ENCODE measurements at regions not wholly inside any gene's neighbourhood (a gene's known extent, or its start where the extent isn't known, plus 50 kb on each side); places are given as distances from the start of the nearest gene placed in this dataset.

DNA sequence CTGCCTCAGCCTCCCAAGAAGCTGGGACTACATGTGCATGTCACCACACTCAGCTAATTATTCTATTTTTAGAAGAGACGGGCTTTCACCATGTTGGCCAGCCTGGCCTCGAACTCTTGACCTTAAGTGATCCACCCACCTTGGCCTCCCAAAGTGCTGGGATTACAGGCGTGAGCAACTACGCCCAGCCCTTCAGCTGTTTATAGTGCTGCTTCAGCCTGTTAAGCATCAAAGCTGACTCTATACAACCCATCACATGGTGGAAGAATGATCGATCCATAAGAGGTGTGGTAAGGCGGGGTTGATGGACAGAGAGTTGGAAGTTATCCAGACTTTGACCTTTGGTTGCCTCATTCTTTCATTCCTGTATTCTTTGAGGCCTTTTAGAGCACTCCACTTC is 56.2 kb upstream of the RAPGEF2 start:
- ATAC-seq (no peak), DNase-seq (no peak)
- intact Hi-C loops (cut with micrococcal nuclease): no loop called here
- Histone ChIP-seq H3K36me3 (ENCODE audit: control insufficient read depth, insufficient read depth, low read length) (no peaks in the 10 kb centered on the region), H3K27ac (ENCODE audit: low read length) (no peak overlapping the region), H3K9me3 (ENCODE audit: control insufficient read depth, insufficient read depth, low read length) (no peaks in the 10 kb centered on the region), H3K4me3 (ENCODE audit: low read length) (no peak overlapping the region), H3K27me3 (ENCODE audit: control insufficient read depth, insufficient read depth, low read length) (no peaks in the 10 kb centered on the region), H3K4me1 (ENCODE audit: control insufficient read depth, insufficient read depth, low read length) (no peaks in the 10 kb centered on the region)
- WGBS (ENCODE audit: insufficient coverage): 93% methylated on average over 5 of the region's 6 CpGs
- Mint-ChIP-seq H3K27me3 (ENCODE audit: low read depth in 2 of 2) (peaks cover 10 to 20% of the 10 kb centered on the region in 2 donors), H3K9me3 (no peaks in the 10 kb centered on the region), H3K27ac (no peak overlapping the region), H3K4me3 (no peak overlapping the region), H3K4me1 (peaks cover 0 to 5% of the 10 kb centered on the region in 2 donors), H3K36me3 (no peaks in the 10 kb centered on the region)
- TF ChIP-seq, protein P1, sequence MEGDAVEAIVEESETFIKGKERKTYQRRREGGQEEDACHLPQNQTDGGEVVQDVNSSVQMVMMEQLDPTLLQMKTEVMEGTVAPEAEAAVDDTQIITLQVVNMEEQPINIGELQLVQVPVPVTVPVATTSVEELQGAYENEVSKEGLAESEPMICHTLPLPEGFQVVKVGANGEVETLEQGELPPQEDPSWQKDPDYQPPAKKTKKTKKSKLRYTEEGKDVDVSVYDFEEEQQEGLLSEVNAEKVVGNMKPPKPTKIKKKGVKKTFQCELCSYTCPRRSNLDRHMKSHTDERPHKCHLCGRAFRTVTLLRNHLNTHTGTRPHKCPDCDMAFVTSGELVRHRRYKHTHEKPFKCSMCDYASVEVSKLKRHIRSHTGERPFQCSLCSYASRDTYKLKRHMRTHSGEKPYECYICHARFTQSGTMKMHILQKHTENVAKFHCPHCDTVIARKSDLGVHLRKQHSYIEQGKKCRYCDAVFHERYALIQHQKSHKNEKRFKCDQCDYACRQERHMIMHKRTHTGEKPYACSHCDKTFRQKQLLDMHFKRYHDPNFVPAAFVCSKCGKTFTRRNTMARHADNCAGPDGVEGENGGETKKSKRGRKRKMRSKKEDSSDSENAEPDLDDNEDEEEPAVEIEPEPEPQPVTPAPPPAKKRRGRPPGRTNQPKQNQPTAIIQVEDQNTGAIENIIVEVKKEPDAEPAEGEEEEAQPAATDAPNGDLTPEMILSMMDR (IDR thresholded peaks at IDR 0.05): no peak

DNA sequence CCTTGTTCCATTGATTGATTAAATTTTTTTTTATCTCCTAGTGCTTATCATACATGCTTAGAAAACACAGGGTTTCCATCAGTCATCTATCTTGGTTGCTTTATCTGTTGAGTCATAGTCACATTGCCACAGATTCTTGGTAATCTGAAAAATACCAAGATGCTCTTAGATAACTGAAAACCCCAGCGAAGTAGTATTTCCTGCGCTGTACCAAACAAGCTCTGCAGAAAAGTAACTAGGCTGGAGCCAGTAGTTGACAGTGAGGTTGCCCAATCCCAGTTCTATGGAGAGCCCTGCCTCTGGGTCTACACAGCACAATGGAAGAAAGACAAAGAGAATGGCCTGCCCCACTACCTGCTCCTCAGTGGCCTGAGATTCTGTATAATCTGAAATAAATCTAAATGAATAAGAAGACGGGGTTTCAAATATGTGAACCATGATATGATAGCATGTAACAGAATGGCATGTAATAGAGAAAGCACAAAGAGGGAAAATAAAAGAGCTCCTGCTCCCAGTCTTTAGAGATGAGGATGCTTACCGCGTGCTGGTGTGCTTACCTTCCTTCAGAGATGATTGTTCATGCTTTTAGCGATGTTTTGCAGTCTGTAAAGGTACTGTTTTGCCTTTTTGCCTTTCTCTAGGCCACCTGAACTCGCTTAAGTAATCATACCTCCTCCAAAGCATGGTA is 55.3 kb upstream of the RAPGEF2 start:
- Mint-ChIP-seq H3K27me3 (ENCODE audit: low read depth in 2 of 2) (peaks cover 3 to 11% of the 10 kb centered on the region in 2 donors), H3K4me1 (peaks cover 0 to 9% of the 10 kb centered on the region in 2 donors), H3K27ac (no peak overlapping the region), H3K36me3 (no peaks in the 10 kb centered on the region), H3K9me3 (no peaks in the 10 kb centered on the region), H3K4me3 (no peak overlapping the region)
- Histone ChIP-seq H3K27me3 (ENCODE audit: control insufficient read depth, insufficient read depth, low read length) (no peaks in the 10 kb centered on the region), H3K9me3 (ENCODE audit: control insufficient read depth, insufficient read depth, low read length) (no peaks in the 10 kb centered on the region), H3K36me3 (ENCODE audit: control insufficient read depth, insufficient read depth, low read length) (no peaks in the 10 kb centered on the region), H3K4me1 (ENCODE audit: control insufficient read depth, insufficient read depth, low read length) (no peaks in the 10 kb centered on the region), H3K4me3 (ENCODE audit: low read length) (no peak overlapping the region), H3K27ac (ENCODE audit: low read length) (no peak overlapping the region)
- DNase-seq: no peak
- 71% methylated on average over 7 of the region's 7 CpGs for WGBS (ENCODE audit: insufficient coverage)
- intact Hi-C loops (cut with micrococcal nuclease): no loop called here
- peak in 2 of 3 donors; percentile 24 to 81 for ATAC-seq
- TF ChIP-seq, protein P1 (IDR thresholded peaks at IDR 0.05): no peak

DNA sequence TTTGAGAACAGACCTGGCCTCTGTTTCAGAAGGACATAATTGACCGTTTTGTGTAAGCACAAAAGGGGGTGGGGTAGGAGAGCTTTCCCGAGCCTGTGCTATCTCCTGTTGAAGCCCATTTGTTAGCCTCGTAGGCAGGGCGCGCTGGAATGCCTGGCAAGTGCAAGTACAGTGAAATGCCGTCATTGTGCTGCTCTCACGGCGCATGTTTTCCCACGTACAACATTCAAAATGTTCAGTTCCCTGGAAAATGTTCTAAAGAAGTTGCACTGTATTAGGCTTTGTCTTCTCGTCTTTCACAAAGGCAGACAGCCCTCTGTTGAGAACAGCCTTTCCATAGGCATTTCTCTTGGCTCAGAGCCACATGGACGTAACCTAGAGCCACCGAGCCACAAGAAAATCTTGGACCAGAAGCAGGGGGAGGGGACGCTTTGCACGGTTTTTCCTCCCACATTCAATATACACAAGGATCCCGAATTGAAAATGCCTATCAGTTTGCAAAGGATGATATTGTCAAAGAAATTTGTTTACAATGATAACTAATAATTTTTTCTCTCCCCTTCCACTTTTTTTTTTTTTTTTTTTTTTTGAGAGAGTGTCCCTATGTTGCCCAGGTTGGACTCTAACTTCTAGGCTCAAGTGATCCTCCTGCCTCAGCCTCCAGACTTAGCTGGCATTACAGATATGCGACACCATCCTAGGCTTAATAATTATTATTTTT is 54.6 kb upstream of the RAPGEF2 start:
- 89% methylated on average over 12 of the region's 16 CpGs for WGBS (ENCODE audit: insufficient coverage)
- ATAC-seq: no peak

More for the DNA sequence above, 54.6 kb upstream of the RAPGEF2 start:
- Mint-ChIP-seq H3K9me3 (no peaks in the 10 kb centered on the region), H3K27ac (no peak overlapping the region), H3K4me1 (peaks cover 0 to 9% of the 10 kb centered on the region in 2 donors), H3K27me3 (ENCODE audit: low read depth in 2 of 2) (peaks cover 2 to 4% of the 10 kb centered on the region in 2 donors), H3K36me3 (no peaks in the 10 kb centered on the region), H3K4me3 (no peak overlapping the region)
- no peak for DNase-seq
- H3K4me1 ChIP-seq (ENCODE audit: control insufficient read depth, insufficient read depth, low read length): no peaks in the 10 kb centered on the region
- TF ChIP-seq, protein P1 (IDR thresholded peaks at IDR 0.05): no peak
- H3K9me3 ChIP-seq (ENCODE audit: control insufficient read depth, insufficient read depth, low read length): no peaks in the 10 kb centered on the region
- intact Hi-C loops (cut with micrococcal nuclease): no loop called here
- no peaks in the 10 kb centered on the region for H3K36me3 ChIP-seq (ENCODE audit: control insufficient read depth, insufficient read depth, low read length)
- H3K27ac ChIP-seq (ENCODE audit: low read length): no peak overlapping the region
- H3K27me3 ChIP-seq (ENCODE audit: control insufficient read depth, insufficient read depth, low read length): no peaks in the 10 kb centered on the region
- H3K4me3 ChIP-seq (ENCODE audit: low read length): no peak overlapping the region

Measured in natural killer cell (primary cell).